Stimulated activated CD8-positive, alpha-beta memory T cell treated with anti-CD3 and anti-CD28 coated beads, Interleukin-15, amount 100 ng/mL, for 1 hour (primary cell): ENCODE measurements at regions not wholly inside any gene's neighbourhood (a gene's known extent, or its start where the extent isn't known, plus 50 kb on each side); places are given as distances from the start of the nearest gene placed in this dataset.
"Not testable (repeated sequence)": the region's sequence is repeated elsewhere in the genome, so short reads cannot be mapped to it uniquely, and the experiment has no call there.

Experiments
- DNase-seq: peaks from one replicate; pipeline ENCODE4 v3.0.0-alpha.2; 2020; ENCODE audit warnings: low read depth

- no peak for DNase-seq
Measured at GRCh38 chr10:83518779-83519178, 620.5 kb upstream of the GHITM start.

GRCh38 chr10:83520386-83520785 is 618.9 kb upstream of the GHITM start:
- DNase-seq, result not testable (repeated sequence)

DNA sequence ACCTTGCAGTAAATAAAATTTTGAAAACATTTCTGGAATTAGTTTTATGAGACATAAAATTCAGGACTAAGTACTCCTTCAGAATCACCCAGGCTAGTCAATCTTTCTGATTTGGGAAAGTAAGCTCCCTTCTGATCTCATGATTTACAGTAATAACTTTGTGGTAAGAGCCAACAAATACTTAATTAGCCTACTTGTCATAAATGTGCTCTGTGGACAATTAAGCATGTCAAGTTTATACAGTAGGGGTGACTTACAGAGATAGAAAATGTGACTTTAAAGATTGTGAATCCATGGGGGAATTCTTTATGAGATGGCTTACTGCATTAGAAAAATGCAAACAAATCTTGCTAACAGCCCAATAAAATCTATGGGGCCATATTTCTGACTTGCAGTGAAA is 616.9 kb upstream of the GHITM start:
- DNase-seq, result no peak

- no peak for DNase-seq
Measured at GRCh38 chr10:83522881-83523386, 616.4 kb upstream of the GHITM start.

- no peak for DNase-seq
Measured at GRCh38 chr10:83527934-83528333, 611.4 kb upstream of the GHITM start.

DNA sequence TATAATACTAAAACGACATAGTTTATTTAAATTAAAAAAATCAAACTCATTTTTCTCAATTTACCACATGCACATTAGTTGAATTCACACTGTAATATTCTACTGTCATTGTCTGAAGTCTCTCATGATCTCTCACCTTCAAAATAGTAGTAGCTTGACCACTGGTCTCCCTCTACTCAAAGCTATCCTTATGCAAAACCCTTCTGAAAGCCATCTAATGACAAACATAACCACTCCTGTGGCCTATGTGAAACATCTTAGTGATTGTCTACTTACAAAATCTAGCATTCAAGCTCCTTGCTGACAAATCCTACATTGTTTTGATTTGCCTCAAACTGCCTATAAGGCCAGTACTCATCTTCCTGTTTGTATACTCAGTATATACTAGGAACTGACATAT is 606.0 kb upstream of the GHITM start:
- no peak for DNase-seq

GRCh38 chr10:83536426-83536825 is 602.9 kb upstream of the GHITM start:
- DNase-seq, result no peak

GRCh38 chr10:83538047-83538446 is 601.3 kb upstream of the GHITM start:
- no peak for DNase-seq

GRCh38 chr10:83539528-83540308 is 599.6 kb upstream of the GHITM start:
- DNase-seq, result no peak

DNA sequence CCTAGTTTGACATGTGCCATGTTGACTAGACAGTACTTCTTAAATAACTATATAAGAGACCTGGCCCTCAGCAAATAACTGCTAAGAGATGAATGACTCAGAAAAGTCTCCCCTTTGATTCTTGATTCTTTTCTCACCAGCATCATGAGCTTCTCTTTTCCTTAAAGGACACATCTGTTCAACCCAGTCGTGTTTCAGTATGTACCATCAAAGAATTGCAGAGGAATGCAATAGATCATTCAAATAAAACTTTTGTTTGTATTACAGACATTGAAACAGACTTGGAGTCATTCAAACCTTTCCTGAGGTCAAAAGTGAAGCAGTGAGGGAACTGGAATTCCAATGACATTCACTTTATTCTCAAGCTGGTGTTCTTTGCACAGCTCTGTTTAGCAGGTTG is 598.3 kb upstream of the GHITM start:
- no peak for DNase-seq

DNA sequence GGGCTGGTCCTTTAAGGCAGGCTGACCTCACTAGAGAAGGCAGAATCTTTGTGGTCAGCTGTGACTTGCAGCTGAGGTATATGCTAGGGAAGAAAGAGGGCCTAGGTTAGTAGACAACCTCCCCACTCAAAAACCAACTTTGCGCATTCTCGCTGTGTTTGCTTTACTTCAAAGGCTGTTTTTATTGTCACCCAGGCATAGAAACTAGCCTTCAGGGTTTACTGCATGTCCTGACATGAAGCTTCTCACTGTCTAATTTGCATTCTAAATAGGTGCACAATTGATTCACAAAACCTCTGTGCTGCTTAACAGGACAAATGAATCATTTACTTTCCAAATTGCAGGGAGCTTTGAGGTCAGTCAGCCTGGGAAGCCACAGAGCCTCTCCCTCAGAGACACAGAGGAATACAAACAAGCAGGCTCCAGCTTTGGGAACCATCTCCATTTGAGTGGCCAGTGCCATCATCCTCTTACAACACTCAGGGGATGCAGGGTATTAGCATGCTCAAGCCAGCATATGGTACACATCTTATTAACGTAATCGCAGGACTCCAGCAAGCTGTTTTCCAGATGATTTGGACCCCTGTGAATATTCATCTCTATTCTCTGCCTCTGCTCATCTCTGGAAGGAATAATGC is 596.4 kb upstream of the GHITM start:
- DNase-seq, result no peak

DNA sequence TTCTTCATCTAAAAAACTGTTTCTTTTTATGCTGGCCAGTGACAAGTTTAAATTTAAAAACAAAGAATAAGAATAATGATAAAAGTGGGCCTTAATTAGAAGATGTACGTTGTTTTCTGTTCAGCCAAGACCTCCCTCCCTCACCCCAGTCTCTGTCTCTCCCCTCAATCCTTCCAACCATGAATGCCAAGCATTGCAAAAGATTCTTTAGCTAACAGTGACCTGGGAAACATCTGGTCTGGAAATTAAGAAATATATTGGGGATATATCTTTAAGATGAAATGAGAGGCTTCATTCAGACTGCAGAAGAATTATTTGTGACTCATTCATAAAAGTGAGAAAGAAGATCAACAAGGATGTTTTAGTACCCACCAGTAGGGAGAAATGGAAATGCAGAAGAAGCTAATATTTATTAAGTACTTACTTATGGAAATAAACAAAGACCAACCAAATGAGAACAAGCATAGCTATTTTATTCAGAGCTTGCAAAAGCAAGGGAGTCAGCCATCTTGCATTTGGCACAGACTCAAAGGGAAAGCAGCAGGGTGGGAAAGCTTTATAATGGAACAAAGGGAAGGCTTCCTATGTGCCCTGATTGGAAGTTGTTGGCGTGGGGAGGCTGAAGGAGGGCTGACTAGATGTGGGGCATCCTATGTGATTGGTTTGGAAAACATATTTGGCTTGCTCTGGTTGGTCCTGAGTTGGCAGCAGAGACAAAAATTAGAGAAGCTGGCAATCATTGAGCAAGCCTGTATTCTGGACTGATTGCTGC is 595.4 kb upstream of the GHITM start:
- DNase-seq, result no peak

GRCh38 chr10:83545901-83546391 is 593.4 kb upstream of the GHITM start:
- no peak for DNase-seq

DNA sequence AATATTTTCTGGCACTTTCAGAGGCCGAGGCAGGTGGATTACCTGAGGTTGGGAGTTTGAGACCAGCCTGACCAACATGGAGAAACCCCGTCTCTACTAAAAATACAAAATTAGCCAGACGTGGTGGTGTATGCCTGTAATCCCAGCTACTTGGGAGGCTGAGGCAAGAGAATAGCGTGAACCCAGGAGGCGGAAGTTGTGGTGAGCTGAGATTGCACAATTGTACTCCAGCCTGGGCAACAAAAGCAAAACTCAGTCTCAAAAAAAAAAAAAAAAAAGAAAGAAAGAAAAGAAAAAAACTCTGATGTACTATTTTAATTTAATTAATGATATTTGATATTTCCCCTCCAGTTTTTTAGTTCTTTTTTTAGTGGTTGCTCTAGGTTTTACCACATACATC is 588.1 kb upstream of the GHITM start:
- not testable (repeated sequence) for DNase-seq

GRCh38 chr10:83553366-83553765 is 585.9 kb upstream of the GHITM start:
- no peak for DNase-seq

GRCh38 chr10:83555264-83555663 is 584.0 kb upstream of the GHITM start:
- DNase-seq, result no peak

- no peak for DNase-seq
Measured at GRCh38 chr10:83562381-83562780, 576.9 kb upstream of the GHITM start.

- DNase-seq, result no peak
Measured at GRCh38 chr10:83564889-83565588, 574.3 kb upstream of the GHITM start.

DNA sequence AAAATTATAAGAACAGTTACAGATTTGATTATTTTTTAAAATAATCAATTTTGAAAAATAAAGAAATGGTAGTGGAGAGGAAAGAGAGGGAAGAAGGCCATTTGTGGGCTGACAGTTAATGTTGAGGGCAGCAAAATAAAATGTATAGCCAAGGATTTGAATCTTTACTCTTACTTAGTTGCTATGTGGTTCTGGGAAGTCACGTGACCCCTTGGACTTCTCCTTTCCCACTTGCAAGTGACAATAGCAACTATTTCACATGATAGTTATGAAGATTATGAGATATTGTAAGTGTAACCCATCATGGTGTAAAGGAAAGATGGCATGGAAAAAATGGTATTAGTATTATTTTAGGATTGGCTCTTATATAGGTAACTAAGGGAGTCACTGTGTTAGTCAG is 567.3 kb upstream of the GHITM start:
- no peak for DNase-seq

DNA sequence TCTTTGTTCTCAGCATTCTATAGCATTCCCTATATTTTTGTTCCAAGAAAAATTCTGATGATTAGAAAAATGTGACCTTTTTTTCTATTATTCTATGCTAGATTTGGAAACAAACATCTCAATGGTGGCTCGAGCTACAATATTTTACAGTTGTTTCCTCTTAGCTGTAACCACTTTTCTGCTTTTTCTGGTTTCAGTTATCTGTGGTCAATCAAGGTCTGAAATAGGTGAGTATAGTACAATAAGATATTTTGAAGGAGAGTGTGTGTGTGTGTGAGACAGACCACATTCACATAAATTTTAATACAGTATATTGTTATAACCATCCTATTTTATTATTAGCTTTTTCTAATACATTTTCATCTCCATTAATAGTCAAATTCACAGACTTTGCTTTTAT is 564.5 kb upstream of the GHITM start:
- DNase-seq, result no peak

DNA sequence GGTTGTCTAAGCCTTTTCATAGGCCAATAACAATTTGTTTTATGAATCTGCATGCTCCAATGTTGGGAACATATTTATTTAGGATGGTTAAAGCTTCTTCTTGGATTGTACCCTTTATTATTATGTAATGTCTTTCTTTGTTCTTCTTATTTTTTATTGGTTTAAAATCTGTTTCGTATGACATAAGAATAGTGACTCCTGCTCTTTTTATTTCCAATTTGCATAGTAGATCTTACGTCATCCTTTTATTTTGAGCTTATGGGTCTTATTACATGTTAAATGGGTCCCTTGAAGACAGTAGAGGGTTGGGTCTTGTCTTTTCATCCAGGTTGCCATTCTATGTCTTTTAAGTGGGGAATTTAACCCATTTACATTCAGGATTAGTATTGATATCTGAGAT is 561.9 kb upstream of the GHITM start:
- DNase-seq, result no peak

- no peak for DNase-seq
Measured at GRCh38 chr10:83580373-83581012, 558.8 kb upstream of the GHITM start.
